ENCODE measurements at regions not wholly inside any gene's neighbourhood (a gene's known extent, or its start where the extent isn't known, plus 50 kb on each side); places are given as distances from the start of the nearest gene placed in this dataset.

DNA sequence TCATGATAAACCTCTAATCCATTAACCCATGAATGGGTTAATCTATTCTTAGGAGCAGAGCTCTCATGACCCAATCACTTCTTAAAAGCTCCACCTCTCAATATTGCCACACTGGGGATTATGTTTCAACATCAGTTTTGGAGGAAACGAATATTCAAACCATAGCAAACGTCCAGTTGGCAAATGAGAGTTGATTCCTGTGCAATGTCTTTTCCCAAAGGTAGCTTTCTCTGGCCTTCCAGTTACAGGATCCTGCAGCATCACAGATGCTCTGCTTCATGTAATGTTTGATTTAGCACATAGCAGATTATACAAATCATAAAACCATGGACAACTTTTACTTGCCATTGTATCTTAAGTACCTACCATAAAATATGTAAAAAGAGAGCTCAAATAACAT lies 481.0 kb downstream of the TNS1 start:
- no peak for DNase-seq (ENCODE audit: low read depth)

DNA sequence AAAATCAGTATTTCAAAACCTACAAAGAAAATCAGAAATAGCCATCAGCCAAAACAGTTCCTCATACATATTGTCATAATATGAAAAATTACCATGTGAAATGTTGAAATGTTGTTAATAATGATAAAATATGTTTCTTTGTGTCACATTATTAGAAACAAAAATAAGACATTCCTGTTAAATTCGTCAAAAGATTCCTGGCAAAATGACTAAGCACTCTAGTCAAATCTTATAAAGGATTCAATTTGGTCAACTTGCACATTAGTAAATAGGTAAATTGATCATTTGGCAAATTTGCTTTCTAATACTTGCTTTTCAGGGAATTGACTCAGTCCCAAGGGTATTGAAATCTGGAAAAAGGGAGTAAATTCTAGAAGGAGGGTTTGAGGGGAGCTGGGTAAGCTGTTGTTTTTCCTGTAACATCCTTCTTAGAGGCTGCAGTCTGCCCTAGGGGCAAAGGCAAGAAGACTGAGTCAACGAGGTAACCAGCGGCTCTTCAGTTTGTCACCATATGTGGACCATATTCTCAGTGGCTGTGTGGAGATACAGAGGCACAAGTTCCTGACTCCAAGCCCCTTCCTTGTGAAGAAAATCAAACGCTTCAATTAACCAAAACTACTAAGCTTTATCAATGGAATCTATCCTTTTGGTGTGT lies 482.3 kb downstream of the TNS1 start:
- peak; percentile 77 for DNase-seq (ENCODE audit: low read depth)

DNA sequence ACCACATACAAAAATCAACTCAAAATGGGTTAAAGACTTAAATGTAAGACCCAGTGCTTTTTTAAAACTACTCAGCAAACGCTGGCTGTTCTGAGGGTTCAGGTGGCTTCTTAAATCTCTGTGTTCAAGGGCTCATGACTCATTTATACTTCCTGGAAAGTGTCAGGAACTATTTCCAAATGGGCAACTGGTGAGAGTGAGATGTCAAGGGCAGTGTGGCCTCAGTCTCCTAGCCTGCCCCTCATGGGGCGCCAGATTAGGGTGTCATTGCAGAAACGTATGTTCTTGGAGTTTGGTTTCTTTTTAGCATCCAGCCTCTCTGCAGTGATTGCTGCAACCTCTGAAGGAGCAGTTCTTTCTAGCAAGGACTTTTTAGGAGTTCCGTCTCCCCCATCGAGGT lies 485.4 kb downstream of the TNS1 start:
- no peak for DNase-seq (ENCODE audit: low read depth)

DNA sequence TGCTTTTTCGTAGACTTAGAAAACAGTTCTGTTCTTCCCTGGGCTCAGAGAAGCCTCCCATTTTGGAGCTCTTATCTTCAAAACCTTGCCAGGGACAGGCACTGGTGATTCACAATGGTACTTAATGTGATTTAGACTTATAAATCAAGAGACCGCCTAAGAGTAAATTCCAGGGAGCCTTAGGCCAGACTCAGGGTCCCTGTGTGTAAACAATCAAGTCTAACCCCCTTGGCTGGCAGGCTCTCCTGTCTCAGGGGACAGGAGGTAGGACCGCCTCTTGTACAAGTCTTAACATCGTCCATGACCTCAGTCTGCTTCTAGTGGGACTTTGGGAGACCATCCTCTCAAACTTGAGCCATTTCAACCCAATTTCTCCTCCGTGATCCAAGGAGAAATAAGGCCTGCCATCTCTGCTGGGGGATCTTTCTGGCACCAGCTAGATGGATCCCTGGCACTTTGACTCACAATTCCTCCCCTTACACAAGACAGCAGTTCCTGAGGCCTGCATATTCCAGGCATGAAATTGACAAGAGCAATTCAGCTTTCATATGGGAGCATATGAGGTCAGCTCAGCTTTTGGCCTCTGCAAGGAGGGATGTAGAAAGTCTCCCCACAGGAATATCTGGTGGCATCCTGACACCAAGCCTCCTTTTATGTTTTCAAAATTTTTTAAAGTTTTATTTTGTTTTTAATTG lies 487.0 kb downstream of the TNS1 start:
- DNase-seq (ENCODE audit: low read depth): no peak

DNA sequence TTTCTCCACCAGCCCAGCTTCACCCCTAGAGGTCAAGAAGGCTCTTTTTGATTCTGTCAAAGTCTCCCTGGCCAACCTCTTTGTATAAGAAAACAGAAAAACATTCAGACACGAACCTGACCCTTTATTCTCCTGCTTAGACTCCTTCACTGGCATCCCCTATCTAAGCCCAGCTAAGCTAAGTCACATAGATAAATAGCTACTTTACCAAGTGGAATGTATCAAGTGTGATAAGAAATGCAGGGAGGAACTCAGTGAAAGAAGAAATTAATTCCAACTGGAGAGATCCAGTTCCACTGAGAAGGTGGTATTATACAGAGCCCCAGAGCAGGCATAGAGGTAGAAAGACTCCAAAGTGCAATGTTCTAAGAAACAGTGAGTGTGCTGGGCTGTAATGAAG lies 489.5 kb downstream of the TNS1 start:
- no peak for DNase-seq (ENCODE audit: low read depth)

DNA sequence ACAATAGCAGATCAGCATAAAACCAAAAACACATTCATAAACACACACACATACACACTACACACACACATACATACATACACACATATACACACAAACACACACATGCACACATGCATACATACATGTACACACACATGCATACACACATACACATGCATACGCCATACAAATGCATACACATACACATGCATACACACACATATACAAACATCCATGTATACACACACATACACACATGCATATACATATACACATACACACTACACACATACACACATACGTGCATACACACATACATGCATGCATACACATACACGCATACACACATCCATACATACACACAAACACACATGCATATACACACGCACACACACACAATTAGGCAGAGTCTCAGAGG lies 490.1 kb downstream of the TNS1 start:
- no peak for DNase-seq (ENCODE audit: low read depth)

DNA sequence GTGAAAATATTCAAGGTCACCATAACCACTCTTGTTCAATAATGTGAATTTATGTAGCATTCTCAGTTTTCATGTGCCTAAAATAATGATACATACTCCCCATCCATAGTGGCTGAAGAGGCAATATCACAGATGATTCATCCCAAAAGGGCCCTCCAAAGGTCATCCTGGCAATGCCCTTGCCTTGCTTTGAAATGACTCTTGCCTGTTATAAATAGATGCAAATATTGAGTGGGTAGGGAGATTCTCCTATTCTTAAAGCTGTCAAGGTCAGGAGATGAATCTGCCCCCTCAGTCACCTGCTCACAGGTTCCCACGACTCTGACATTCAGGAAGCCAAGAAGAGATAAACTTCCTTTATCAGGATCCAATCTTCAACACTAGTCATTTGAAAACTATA lies 490.5 kb downstream of the TNS1 start:
- DNase-seq (ENCODE audit: low read depth): peak; percentile 19

DNA sequence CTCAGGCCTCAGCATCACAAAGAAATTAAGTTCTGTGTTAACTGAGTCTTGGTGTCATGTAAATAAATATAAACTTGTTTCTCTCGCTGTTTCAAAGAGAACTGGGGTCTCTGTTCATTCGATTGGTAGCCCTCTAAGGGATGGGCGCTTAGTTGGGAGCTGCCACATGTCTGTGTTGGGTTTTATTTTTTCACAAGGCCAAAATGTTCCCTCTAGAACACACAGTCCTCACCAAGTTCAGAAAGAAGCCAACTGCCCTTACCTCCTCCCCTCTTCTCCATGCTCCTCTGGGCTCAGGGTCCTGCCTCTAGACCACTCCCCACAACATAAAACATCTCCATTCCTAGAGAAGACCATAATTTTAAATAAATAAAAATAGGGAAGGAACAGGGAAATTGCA lies 490.9 kb downstream of the TNS1 start:
- DNase-seq (ENCODE audit: low read depth): no peak

DNA sequence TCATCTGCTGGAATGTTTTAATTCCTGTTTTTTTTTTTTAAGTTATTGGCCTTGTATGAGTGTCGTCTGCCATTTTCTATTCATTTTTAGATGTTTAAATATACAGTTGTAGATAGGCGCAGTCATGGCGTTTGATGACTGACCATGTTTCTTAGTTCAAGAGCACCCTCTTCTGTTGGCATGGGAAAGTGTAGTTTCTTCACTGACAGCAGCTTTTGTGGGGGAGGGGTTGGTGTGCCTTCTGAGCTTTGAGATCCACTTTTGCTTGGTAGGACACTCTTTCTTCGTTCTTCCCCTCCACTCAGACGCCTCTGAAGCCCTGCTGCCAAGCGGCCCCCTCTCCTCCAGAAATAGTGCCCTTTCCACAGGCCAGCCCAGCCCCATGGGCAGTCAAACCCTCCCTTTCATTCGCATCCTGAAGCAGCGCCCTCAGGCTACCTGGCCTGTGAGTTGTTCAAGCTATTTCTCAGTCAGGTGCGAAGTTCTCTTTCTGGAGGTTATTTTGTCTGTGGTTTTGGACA lies 492.0 kb downstream of the TNS1 start:
- DNase-seq (ENCODE audit: low read depth): peak; percentile 88

DNA sequence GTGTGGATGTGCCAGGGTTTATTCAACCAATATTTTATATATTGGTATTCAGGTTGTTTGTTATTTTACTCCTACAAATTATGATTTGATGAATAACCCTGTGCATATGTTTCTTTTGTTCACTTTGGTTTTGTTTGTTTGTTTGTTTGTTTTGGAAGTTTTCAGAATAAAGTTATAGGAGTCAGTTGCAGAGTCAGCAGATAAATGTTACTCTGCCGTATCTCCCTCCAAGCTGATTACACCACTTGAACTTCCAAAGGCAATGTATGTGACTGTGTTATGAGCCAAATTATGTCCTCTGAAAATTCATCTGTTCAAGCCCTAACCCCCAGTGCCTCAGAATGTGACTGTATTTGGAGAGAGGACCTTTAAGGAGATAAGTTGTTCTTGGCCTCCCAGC lies 497.5 kb downstream of the TNS1 start:
- no peak for DNase-seq (ENCODE audit: low read depth)

DNA sequence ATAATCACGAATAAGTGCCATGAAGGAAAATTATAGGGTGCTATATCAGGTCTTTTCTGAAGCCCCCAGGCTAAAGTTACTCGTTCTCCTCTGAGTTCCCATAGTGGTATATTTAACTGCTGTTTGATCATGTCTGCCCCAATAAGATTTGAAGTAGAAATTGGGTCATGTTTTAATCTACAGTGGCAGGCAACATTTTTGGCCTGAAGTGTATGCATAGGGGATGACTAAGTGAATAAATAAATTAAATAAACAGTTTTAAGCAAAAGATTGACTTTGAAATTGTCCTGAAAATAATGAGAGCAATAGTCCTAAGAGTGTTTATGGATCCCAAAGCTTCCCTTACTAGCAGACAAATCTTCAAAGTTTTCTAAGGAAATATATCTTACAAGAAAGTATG lies 500.9 kb downstream of the TNS1 start:
- DNase-seq (ENCODE audit: low read depth): no peak

DNA sequence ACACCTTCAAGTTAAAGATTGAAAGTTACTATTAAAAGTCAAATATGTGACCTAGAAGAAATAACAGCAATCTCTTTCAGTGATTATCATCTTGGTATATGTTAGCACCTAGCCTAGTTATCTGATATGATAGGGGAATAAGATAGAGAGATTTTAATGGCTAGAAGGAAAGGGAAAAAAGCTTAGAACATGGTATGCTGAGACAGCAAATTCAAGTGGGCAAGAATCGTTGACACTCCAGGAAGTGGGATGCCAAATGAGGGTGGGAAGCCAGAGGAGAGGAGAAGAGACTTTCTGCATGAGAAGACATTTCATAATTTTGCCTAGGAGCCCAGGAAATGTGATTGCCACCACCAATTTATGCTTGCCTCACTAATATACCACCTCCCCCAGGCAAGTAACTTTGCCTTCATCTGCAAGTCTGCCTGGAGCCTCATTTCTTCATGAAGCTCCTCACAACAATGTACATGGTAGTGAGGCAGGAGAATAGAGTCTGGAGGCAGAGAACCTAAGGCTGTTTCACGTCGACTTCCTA lies 504.9 kb downstream of the TNS1 start:
- DNase-seq (ENCODE audit: low read depth): no peak

DNA sequence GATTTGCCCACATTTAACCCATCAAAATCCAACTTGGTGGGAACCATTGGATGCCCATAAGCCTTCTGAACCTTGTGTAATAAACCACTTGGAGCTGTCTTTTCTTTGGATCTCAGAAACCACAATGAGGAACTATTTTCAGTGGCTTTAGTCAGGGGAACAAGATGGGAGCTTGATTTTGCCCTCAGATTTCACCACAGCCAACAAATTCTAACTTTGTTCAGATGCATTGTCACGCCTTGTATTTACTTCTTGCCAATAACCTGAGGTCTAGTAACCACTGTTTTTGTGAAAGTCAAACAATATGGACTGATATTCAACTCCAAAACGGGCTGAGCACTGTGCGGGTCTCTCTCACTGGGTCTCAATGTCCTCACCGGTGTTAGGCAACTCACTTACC lies 508.2 kb downstream of the TNS1 start:
- DNase-seq (ENCODE audit: low read depth): no peak

DNA sequence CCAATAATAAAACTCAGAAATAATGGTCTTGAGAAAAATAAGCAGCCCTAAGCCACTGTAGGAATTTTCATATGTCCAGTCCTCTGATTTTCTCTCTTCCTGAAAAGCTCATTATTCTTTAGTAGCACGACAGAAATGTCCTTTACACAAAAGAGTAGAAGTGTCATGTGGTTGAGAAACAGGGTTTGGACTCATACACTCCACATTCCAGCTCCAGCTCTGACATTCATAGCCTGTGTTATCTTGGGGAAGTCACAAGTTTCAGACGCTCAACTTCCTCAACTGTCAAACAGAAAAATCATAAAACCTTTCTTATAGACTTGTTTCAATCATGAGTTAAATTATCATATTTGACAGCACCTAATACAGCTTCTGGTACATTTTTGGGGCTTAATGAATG lies 511.5 kb downstream of the TNS1 start:
- DNase-seq (ENCODE audit: low read depth): no peak

DNA sequence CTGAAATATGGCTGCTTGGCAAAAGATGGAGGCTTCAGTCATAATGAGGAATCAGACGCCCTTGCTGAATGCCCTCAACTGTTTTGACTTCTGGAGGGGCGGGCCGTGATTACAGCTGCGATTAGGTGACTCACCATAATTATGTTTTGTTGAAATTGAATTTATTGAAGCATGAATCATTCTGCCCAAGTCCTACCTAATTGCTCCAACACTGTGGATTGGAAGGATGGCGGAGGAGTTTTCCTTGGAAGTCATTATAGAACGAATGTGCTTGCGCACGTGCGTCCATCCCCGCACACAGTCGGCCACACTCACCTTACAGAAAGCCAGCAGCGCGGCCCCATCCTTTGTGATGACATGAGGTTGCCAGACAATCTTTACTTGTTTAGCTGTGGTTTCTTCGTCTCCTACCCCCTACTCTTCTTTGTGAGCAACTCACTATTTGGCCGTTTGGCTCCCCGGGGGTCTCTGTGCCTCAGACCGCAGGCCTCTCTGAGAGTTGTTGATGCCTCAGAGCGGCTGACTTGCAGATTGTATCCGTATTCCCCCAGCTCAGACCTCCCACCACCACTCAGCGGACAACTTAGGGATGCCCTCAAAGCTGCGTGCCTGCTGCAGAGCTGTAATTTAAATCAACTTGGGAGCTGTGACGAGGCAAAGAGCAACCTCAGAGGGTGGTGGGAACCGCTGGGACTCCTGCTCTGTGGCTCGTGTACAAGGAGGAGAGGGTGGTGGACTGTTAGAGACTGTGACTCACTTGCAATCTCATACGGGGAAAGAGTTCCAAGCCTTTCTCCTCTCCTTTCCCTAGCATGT lies 513.4 kb downstream of the TNS1 start:
- DNase-seq (ENCODE audit: low read depth): peak; percentile 15

DNA sequence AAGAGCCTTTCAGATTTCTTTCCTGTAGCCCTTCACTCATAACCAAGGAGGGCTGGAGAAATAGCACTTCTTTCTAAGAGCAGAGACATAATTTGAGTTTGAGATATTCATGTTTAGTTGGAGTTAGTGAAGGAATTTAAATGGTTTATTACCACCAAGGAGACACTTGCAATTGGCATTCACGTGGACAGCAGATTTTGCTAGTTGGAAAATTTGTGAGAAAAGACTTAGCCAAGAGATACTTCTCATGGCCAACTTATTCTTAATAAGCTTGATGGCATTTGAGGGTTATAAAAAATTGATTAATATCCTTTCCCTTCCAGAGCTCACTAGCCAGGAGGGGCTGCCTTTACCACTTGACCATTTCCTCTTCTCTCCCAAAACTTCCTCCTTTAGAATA lies 518.7 kb downstream of the TNS1 start:
- no peak for DNase-seq (ENCODE audit: low read depth)

DNA sequence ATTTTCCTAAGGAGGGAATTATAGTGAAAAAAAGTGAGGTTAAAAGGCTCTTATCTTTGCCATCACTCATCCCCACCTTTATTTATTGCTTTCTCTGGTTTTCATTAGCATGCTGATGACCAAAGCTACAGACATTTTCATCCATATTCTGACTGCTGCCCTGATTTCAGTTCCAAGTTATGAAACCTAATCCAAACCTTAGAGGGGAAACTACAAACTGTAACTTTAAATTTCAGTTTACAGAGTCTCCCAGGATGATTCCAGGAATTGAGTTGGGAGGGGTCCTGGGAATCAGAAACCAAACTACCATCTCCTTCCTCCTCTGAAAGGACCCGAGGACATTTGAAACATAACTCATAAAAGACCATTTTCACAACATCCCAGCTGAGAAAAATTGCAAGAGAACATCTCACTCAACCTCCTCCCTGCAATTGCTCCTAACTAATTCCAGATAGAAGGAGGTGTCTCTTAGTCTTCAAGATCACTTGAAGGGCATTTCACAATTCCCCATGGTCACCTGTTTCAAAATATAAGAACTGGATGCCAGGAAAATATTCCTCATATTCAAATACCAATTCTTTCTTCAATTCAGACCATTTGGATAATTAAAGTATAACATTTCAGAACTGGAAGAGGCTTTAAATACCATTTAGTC lies 520.6 kb downstream of the TNS1 start:
- no peak for DNase-seq (ENCODE audit: low read depth)

DNA sequence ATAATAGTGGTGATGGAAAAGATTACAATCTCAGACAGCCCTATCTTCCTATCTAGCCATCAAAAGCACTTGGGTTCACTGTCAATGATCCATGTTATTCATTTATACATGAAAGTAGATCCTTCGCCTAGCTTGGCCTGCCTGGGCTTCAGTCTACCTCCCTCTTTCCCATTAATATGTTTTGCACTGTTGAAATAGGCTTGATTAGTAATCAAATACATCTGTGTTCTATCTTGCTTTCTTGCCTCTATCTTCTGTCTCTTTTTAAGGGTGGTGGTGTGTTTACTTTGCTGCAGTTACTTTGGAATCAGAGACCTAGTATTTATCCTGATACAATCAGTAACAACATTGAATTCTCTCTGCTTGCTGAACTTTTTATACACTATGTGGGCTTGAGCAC lies 521.2 kb downstream of the TNS1 start:
- no peak for DNase-seq (ENCODE audit: low read depth)

DNA sequence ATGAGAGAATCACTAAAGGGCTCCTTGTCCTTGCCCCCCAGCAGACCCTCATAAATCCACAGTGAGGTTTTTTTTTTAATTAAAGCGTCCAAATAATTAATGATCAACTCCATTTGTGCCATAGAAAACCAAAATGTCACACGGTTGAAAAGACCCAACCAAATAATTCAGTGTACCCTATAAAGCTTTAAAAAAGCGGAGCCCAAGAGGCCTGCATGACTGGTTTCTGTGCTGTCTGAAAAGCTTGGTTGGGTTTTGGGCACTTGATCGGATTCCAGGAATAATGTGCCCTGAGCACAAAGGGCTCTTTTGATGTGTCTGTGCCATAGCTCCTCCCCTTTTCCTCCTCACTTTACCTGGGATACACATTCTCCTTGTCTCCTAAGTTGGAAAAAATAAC lies 523.2 kb downstream of the TNS1 start:
- no peak for DNase-seq (ENCODE audit: low read depth)

DNA sequence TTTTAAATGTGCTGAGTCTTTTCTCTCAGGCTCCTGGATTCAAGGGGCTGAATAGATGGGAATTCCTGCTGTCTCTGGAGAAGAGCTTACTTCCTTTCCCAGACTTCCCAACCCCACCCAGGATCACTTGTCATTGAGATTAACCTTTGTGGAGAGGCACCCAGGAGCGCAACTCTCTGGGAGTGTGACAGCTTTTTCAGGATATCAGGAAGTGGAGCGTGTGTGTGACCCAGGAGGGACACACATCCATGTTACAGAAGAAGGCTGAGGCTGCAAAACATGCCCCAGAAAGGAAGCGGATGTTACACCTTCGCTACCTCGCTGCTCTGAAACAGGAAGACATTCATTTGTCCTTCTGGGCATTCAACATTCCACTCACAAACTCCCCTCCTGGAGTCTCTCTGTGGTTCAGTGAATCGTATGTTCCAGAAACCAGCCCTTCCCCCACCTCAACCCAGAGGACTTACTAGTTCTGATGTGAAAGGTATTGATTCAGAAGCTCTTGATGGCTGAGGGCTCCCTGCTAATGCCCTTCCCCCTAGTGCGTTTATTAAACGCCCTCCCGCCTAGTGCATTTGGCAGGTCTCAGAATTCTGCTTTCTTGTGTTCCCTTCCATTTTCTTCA lies 523.9 kb downstream of the TNS1 start:
- no peak for DNase-seq (ENCODE audit: low read depth)

DNA sequence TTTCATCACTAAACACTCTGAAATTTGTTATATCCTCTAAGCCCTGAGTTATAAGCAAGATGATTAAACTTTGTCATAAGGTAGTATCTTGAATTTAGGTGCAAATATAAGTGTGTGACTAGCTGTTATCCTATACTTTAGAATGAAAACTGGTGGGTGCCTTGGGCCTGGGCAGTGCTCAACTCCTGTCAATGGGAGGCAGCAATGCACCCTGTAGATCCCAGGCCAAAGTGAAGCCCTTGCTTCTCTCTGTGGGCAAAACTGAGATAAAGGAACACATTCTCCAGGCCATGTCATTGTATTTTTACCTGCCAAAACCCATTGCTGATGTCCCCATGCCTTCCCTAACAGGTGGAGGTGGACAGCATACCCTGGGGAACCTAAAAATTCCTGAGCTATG lies 525.2 kb downstream of the TNS1 start:
- no peak for DNase-seq (ENCODE audit: low read depth)

DNA sequence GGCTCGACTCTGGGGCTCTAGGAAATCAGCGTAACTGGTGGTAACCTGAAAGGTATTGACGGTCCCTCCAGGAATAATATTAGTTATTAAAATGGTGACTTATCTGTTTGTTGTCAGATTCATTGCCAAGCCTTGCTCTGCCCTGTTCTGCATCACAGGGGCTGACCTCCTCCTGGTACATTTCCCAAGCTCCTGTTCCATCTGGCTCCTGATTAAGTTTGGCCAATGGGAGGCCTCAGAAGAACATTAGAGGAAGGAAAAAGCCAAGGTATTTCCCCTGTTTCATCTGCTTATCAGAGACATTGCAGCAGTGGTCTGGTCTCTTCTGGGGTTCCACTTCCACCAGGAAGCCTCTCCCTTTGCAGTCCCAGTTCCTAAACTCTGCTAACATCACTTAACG lies 527.0 kb downstream of the TNS1 start:
- no peak for DNase-seq (ENCODE audit: low read depth)

Measured in ELR (cell line).